ENCODE measurements at regions not wholly inside any gene's neighbourhood (a gene's known extent, or its start where the extent isn't known, plus 50 kb on each side); places are given as distances from the start of the nearest gene placed in this dataset.

DNA sequence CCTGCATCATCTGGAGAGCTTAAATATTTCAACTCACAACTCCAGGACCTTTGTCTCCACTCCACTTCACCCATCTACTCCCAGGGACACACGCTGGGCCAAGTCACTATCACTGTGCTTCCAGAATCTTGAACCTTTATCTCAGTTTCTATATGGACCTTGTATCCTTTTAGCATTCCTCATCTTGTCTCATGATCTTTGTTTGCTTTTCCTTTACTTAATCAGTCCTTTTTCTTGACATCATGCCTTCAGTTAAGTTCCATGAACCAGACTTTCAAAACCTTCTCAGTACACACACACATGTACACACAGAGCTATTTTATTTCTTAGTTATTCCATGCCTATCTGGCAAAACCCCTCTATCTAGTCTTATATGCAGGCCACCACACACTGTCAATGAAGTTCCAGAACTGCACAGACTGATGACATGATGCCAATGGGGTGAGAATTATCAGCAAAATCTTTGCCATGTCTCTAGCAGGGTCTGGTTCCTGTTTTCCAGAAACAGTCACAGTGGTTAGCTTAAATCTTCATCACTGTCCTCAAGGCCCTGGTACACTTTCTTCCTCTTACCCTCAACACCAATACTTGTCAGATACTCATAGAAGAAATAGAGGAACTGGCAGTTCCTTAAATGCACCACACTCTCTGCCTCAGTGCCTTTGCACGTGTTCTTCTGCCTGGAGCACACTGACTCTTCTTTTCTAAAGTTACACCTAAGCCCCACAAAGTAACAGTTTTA lies 77.6 kb upstream of the STARD13 start:
- H3K36me3 Mint-ChIP-seq (ENCODE audit: low read depth) = no peaks in the 10 kb centered on the region

DNA sequence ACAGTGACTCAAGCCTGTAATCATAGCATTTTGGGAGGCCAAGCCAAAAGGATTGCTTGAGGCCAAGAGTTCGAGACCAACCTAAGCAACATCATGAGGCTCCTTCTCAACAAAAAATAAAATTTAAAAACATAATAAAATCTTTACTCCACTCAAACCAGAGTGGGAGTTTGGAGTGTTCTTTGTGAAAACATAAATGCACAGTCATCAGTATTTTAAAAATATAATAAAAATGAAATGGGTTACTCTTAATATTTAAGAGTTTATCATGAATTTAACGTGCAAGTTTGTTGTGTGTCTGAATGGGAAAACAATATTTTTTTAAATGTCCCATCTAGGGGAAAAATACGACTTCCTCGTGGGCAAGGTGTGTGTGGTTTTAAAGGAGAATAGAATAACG lies 78.6 kb upstream of the STARD13 start:
- no peaks in the 10 kb centered on the region for H3K27me3 Mint-ChIP-seq (ENCODE audit: low read depth)
- peaks cover 8% of the 10 kb centered on the region for H3K9me3 Mint-ChIP-seq
- no peak overlapping the region for H3K27ac Mint-ChIP-seq
- no peaks in the 10 kb centered on the region for H3K36me3 Mint-ChIP-seq (ENCODE audit: low read depth)
- H3K4me3 Mint-ChIP-seq = no peak overlapping the region
- H3K4me1 Mint-ChIP-seq (ENCODE audit: low read depth) = peaks cover 6% of the 10 kb centered on the region
- DNase-seq (ENCODE audit: low spot score) = no peak

More for the DNA sequence above, 77.6 kb upstream of the STARD13 start:
- Mint-ChIP-seq H3K27ac (no peak overlapping the region), H3K4me1 (ENCODE audit: low read depth) (peaks cover 6% of the 10 kb centered on the region), H3K27me3 (ENCODE audit: low read depth) (no peaks in the 10 kb centered on the region), H3K4me3 (no peak overlapping the region), H3K9me3 (peaks cover 8% of the 10 kb centered on the region)
- no peak for DNase-seq (ENCODE audit: low spot score)

DNA sequence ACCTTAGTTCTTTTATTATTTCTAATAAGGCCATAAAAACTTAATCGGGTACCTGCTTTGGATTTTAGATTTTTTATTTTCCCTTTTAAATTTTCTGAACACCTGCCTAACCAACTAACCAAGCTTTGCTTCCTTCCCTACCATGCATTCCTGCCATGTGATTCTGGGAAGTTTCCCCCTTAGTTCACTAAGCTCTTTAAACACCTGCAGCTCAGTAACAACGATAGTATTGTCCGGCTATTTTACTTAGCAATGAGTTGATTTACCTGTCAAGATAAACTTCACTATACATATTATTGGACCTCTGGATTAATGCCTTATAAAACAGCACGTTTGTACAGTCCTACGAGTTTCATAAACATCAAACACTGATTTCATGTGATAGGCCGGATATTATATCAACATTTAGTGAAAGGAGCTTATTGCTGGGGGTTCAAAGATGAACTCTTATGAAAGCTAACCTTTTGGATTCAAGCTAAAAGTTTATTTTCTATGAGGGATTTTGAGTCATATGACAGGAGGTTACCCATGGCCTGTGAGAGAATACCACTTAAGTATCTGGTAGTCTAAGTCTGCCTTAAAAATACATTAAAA lies 81.0 kb upstream of the STARD13 start:
- Mint-ChIP-seq H3K27ac (no peak overlapping the region), H3K36me3 (ENCODE audit: low read depth) (no peaks in the 10 kb centered on the region), H3K27me3 (ENCODE audit: low read depth) (no peaks in the 10 kb centered on the region), H3K4me3 (no peak overlapping the region), H3K9me3 (no peaks in the 10 kb centered on the region), H3K4me1 (ENCODE audit: low read depth) (peaks cover 6% of the 10 kb centered on the region)
- no peak for DNase-seq (ENCODE audit: low spot score)

DNA sequence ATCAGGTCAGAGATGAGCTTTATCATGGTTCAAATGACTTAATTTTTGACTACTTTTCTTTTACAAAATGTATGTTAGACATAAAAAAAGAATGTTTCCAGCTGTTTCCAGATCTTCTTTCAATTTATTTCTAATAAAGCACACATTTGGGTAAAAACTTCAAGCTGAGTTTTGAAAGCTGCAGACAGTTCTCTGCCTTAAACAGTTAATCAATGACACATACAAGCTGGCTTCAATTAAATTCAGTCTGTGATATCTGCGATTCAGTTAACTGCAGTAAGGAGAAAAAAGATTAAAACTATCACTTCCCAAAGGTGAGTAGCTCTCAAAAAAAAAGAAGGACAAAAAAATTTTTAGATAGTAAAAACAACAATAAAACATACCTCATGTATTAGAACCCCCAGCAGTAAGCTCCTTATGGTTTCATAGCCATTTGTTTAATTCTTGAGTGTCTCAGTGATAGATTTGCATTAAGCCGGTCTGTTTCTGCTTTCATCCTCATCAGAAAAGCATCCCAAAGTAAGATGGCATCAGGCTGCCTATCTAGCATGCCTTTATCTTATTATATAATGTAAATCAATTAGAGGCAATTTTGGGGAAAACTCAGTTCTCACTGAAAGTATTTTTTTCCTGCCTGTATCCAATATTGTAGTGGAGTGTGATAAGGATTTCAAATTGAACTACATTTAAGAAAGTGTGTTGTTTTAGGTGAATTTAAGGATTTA lies 81.8 kb upstream of the STARD13 start:
- DNase-seq (ENCODE audit: low spot score) = no peak
- H3K36me3 Mint-ChIP-seq (ENCODE audit: low read depth) = no peaks in the 10 kb centered on the region
- peaks cover 2% of the 10 kb centered on the region for H3K27me3 Mint-ChIP-seq (ENCODE audit: low read depth)
- H3K4me3 Mint-ChIP-seq = no peak overlapping the region
- peaks cover 6% of the 10 kb centered on the region for H3K4me1 Mint-ChIP-seq (ENCODE audit: low read depth)
- no peak overlapping the region for H3K27ac Mint-ChIP-seq
- H3K9me3 Mint-ChIP-seq = no peaks in the 10 kb centered on the region

DNA sequence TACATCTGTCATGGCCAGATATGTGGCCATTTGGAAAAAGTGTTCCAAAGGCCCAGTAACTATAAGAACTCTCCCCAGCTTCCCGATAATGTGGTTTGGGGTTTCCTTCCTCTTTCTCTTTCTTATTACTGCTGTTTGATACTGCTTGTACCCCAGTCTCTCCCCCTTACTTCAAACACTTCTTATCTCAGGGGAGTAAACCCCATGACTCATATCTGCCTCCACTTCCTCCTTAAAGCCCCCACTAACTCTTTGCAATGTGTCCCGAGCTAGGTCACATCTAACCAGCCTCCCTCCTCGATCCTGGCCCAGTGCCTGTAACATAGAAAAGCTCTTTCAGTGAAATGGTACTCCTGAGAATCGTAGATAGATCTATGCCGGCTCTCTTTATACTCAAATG lies 82.4 kb upstream of the STARD13 start:
- H3K4me1 Mint-ChIP-seq (ENCODE audit: low read depth) = peaks cover 6% of the 10 kb centered on the region
- no peaks in the 10 kb centered on the region for H3K9me3 Mint-ChIP-seq
- H3K27me3 Mint-ChIP-seq (ENCODE audit: low read depth) = peaks cover 2% of the 10 kb centered on the region
- no peaks in the 10 kb centered on the region for H3K36me3 Mint-ChIP-seq (ENCODE audit: low read depth)
- no peak overlapping the region for H3K4me3 Mint-ChIP-seq
- no peak for DNase-seq (ENCODE audit: low spot score)
- no peak overlapping the region for H3K27ac Mint-ChIP-seq

DNA sequence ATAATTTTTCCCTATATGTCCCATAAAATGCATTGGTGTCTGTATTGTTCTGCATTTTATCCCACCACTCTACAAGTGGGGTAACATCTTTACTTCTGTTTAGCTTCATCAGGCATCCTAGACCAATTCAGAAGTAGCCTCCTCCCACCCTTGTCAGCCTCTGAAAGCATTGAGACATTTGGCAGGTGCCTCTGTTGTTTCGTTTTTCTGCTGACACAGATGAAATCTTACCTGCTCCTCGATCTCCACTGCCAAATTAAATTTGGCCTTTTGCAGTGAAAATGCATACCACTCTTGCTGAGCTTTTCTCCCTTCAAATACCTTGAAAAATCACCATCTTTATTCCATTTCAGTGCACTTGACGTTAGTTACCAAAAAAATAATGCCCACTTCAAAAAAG lies 83.5 kb upstream of the STARD13 start:
- no peak for DNase-seq (ENCODE audit: low spot score)
- H3K27me3 Mint-ChIP-seq (ENCODE audit: low read depth) = peaks cover 2% of the 10 kb centered on the region
- H3K36me3 Mint-ChIP-seq (ENCODE audit: low read depth) = no peaks in the 10 kb centered on the region
- no peaks in the 10 kb centered on the region for H3K9me3 Mint-ChIP-seq
- peaks cover 6% of the 10 kb centered on the region for H3K4me1 Mint-ChIP-seq (ENCODE audit: low read depth)
- H3K27ac Mint-ChIP-seq = no peak overlapping the region
- H3K4me3 Mint-ChIP-seq = no peak overlapping the region

DNA sequence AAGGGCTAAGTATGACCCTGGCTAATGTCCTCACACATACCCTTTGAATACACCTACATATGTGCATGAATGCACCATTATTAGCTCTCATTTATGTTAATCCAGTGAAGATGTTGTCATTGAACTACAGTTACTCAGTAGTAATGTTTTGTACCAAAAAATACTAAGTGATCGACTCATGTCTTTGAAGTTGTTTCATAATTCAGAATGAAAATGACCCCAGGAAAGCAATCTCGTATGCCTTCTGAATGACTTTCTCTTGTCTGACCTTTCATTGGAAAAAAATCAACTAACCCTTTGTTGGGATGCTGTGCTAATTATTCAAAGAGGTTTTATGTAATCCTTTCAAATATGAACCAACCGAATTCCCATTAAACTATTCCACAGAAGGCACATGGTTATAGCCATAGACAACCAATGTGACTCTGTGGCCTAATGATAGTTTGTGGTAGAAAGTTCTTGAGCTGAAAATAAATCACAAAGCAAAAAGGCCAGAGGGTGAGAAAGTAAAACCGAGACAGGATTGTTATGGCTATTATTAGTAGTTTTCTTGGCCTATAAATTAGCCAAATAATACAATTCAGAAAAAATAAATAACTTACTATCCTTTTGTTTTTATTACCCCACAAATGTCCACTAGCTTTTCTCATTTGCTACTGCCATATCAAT lies 86.8 kb upstream of the STARD13 start:
- Mint-ChIP-seq H3K4me1 (ENCODE audit: low read depth) (peaks cover 6% of the 10 kb centered on the region), H3K36me3 (ENCODE audit: low read depth) (no peaks in the 10 kb centered on the region), H3K9me3 (no peaks in the 10 kb centered on the region), H3K27me3 (ENCODE audit: low read depth) (peaks cover 2% of the 10 kb centered on the region), H3K27ac (no peak overlapping the region), H3K4me3 (no peak overlapping the region)
- DNase-seq (ENCODE audit: low spot score) = no peak

DNA sequence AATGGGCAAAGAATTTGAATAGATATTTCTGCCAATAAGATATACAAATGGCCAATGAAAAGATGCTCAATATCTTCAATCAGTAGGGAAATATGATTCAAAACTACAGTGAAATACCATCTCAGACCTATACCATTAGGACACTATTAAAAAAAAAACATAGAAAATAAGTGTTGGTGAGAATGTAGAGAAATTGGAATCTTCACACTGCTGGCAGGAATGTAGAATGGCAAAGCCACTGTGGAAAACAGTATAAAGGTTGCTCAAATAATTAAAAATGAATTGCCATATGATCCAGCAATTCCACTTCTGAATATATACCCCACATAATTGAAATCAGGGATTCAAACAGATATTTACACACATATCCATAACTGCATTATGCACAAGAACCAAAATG lies 88.1 kb upstream of the STARD13 start:
- peaks cover 4% of the 10 kb centered on the region for H3K27me3 Mint-ChIP-seq (ENCODE audit: low read depth)

DNA sequence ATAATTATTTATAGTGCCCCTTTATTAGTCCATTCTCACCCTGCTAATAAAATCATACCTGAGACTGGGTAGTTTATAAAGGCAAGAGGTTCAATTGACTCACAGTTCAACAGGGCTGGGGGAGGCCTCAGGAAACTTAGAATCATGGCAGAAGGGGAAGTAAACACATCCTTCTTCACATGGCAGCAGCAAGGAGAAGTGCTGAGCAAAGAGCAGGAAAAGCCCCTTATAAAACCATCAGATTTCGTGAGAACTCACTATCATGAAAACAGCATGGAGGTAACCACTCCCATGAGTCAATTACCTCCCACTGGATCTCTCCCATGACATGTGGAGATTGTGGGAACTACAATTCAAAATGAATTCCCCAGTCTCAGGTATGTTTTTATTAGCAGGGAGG lies 89.9 kb upstream of the STARD13 start:
- Mint-ChIP-seq H3K9me3 (no peaks in the 10 kb centered on the region), H3K27ac (no peak overlapping the region), H3K36me3 (ENCODE audit: low read depth) (no peaks in the 10 kb centered on the region)

More for the DNA sequence above, 88.1 kb upstream of the STARD13 start:
- DNase-seq (ENCODE audit: low spot score) = no peak
- Mint-ChIP-seq H3K4me1 (ENCODE audit: low read depth) (no peaks in the 10 kb centered on the region), H3K36me3 (ENCODE audit: low read depth) (no peaks in the 10 kb centered on the region), H3K9me3 (no peaks in the 10 kb centered on the region), H3K4me3 (no peak overlapping the region), H3K27ac (no peak overlapping the region)

DNA sequence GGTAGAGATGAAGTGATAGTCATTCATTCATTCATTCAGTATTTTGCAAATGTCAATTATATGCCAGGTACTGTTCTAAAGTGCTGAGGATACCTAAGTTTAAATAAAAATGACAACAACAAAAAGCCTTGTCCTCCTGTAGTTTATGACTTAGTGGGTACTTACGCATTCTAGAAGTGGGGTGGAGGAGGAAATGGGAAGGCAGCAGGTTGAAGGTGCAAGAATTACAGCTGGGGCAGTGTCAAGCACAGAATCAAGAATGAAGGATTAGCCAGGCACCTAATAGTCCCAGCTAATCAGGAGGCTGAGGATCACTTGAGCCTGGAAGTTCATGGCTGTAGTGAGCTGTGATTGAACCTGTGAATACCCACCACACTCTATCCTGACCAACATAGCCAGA lies 90.7 kb upstream of the STARD13 start:
- H3K27me3 Mint-ChIP-seq (ENCODE audit: low read depth) = peaks cover 4% of the 10 kb centered on the region
- no peaks in the 10 kb centered on the region for H3K9me3 Mint-ChIP-seq
- DNase-seq (ENCODE audit: low spot score) = no peak
- H3K4me1 Mint-ChIP-seq (ENCODE audit: low read depth) = no peaks in the 10 kb centered on the region
- no peaks in the 10 kb centered on the region for H3K36me3 Mint-ChIP-seq (ENCODE audit: low read depth)
- H3K27ac Mint-ChIP-seq = no peak overlapping the region
- no peak overlapping the region for H3K4me3 Mint-ChIP-seq

More for the DNA sequence above, 89.9 kb upstream of the STARD13 start:
- H3K4me1 Mint-ChIP-seq (ENCODE audit: low read depth) = no peaks in the 10 kb centered on the region
- no peak for DNase-seq (ENCODE audit: low spot score)
- peaks cover 4% of the 10 kb centered on the region for H3K27me3 Mint-ChIP-seq (ENCODE audit: low read depth)
- H3K4me3 Mint-ChIP-seq = no peak overlapping the region

DNA sequence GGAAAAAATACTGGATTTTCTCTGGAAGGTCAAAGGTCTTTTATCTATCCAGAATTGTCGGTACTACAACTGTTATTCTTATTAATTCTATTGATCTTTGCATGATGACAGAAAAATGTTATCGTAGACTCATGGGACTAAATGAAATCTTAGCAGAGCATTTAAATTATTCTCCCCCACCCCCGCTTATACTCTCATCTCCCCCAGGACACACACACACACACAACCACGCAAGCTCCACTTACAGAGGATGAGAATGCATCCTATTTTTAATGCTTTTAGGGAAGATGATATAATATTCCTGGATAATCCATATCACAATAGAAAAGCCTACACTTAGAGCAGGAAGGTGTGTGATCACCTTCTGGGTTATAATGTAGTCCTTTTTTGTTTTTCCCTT lies 91.9 kb upstream of the STARD13 start:
- Mint-ChIP-seq H3K27ac (no peak overlapping the region), H3K27me3 (ENCODE audit: low read depth) (peaks cover 2% of the 10 kb centered on the region), H3K4me3 (no peak overlapping the region), H3K4me1 (ENCODE audit: low read depth) (no peaks in the 10 kb centered on the region), H3K36me3 (ENCODE audit: low read depth) (no peaks in the 10 kb centered on the region), H3K9me3 (no peaks in the 10 kb centered on the region)
- no peak for DNase-seq (ENCODE audit: low spot score)

DNA sequence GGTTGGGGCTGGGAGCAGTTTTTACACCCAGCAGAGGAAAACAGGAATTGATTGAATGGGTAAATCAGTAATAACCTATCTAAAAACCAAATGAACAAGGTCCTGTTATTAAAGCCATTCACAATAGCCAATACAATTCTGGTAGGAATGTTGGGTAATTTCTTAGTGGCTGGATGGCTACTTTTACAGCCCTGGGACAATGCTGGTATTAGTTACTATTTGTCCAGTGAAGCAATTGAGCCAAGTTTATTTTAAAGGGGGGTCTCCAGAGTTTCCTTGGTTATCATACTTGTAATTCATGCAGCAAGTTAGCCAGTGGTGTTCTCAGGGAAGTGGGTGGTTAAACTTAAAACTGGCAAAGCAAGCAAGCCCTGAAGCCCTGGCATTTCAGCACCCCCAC lies 92.3 kb upstream of the STARD13 start:
- no peak overlapping the region for H3K4me3 Mint-ChIP-seq
- no peak for DNase-seq (ENCODE audit: low spot score)
- no peak overlapping the region for H3K27ac Mint-ChIP-seq
- H3K9me3 Mint-ChIP-seq = no peaks in the 10 kb centered on the region
- H3K36me3 Mint-ChIP-seq (ENCODE audit: low read depth) = no peaks in the 10 kb centered on the region
- H3K27me3 Mint-ChIP-seq (ENCODE audit: low read depth) = peaks cover 2% of the 10 kb centered on the region
- H3K4me1 Mint-ChIP-seq (ENCODE audit: low read depth) = no peaks in the 10 kb centered on the region

DNA sequence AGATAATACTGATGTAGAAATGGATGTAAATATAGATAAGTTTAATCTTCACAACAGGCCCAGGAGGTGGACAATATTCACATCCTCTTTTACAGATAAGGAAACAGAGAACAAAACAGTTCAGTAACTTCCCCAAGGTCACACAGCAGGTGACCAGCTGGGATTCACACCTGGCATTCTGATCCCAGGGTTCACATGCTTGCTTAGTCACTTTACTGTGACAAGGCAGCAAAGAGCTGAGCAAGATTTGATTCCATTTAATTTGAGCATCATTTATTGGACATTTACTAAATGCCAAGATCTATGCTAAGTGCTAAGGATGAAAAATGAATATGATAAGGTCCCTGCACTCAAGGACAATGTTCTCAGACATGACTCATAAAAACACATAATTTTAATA lies 94.1 kb upstream of the STARD13 start:
- Mint-ChIP-seq H3K9me3 (no peaks in the 10 kb centered on the region), H3K27ac (no peak overlapping the region), H3K27me3 (ENCODE audit: low read depth) (peaks cover 2% of the 10 kb centered on the region), H3K4me1 (ENCODE audit: low read depth) (no peaks in the 10 kb centered on the region), H3K36me3 (ENCODE audit: low read depth) (no peaks in the 10 kb centered on the region), H3K4me3 (no peak overlapping the region)
- no peak for DNase-seq (ENCODE audit: low spot score)

DNA sequence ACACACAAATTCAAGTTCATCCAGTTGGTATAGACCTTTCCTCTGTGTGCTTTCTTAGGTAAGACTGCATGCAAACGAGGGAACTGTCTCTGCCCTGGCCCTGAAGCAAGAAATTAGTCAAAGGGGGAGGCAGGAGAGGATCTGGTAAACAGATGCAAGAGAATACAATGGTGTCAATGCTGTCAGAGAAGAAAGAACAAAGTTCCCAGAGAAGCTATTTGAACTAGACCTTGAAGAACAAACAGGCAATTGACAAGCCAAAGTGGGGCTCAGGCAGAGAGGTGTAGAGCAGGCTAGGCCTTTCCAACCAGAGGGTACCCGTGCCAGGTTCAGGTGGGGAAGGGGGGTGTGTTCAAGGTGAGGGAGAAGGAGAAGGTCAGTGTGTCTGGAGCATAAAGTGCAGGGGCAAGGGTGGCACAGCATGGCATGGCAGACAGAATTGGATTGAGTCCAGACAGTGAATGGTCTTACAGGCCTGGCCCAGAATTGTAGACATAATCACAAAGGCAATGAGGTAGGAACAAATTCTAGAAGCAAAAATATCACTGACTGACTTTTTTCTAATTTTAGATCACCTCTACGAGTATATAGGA lies 95.0 kb upstream of the STARD13 start:
- Mint-ChIP-seq H3K27me3 (ENCODE audit: low read depth) (peaks cover 2% of the 10 kb centered on the region), H3K4me3 (no peak overlapping the region), H3K36me3 (ENCODE audit: low read depth) (no peaks in the 10 kb centered on the region), H3K27ac (no peak overlapping the region), H3K9me3 (no peaks in the 10 kb centered on the region), H3K4me1 (ENCODE audit: low read depth) (no peaks in the 10 kb centered on the region)
- DNase-seq (ENCODE audit: low spot score) = no peak

All from T-helper 2 cell treated with Interferon-gamma antibody and Interleukin-4, amounts not matched to agents 5 μg/mL and 100 μg/mL, for 36 hours (primary cell).